SK-N-SH treated with all-trans-retinoic acid at 6 μM for 48 hours (cell line): ENCODE measurements at regions not wholly inside any gene's neighbourhood (a gene's known extent, or its start where the extent isn't known, plus 50 kb on each side); places are given as distances from the start of the nearest gene placed in this dataset.

Experiments used
- ATAC-seq: fragments of 200-7000 bp; cut with Tn5 transposase; 3 replicates; pipeline ENCODE4 v1.9.1; 2020; ENCODE audit warnings: mild to moderate bottlenecking, moderate library complexity
- ARNTL ChIP-seq: fragments of 450-650 bp; formaldehyde crosslinking; IDR thresholded peaks from 2 replicates; pipeline ENCODE4 v1.5.0; 2020; ENCODE audit warnings: low read depth, mild to moderate bottlenecking, moderate library complexity, borderline replicate concordance
- BACH2 ChIP-seq: fragments of 250-450 bp; sonication (Bioruptor Pico); IDR thresholded peaks from 2 replicates; pipeline ENCODE4 v1.9.0; 2021; ENCODE audit warnings: mild to moderate bottlenecking, borderline replicate concordance
- ESRRG ChIP-seq: fragments of 250-450 bp; sonication (Bioruptor Pico); IDR thresholded peaks from 2 replicates; pipeline ENCODE4 v1.6.1; 2021; ENCODE audit warnings: mild to moderate bottlenecking
- ISL1 ChIP-seq: fragments of 250-450 bp; sonication (Bioruptor Pico); IDR thresholded peaks from 2 replicates; pipeline ENCODE4 v2.1.2; 2022; ENCODE audit warnings: mild to moderate bottlenecking, moderate library complexity
- PPARA ChIP-seq: fragments of 250-450 bp; sonication (Bioruptor Pico); IDR thresholded peaks from 2 replicates; pipeline ENCODE4 v1.5.0; 2020; ENCODE audit warnings: mild to moderate bottlenecking, borderline replicate concordance
- TCF4 ChIP-seq: fragments of 250-450 bp; sonication (Bioruptor Pico); IDR thresholded peaks from 2 replicates; pipeline ENCODE4 v1.8.0; 2021; ENCODE audit warnings: mild to moderate bottlenecking, moderate library complexity, borderline replicate concordance
- ZC3H10 ChIP-seq: fragments of 250-450 bp; sonication (Bioruptor Pico); IDR thresholded peaks from 2 replicates; pipeline ENCODE4 v1.5.1; 2021; ENCODE audit warnings: mild to moderate bottlenecking, moderate library complexity
- ZFP3 ChIP-seq: fragments of 250-450 bp; sonication (Bioruptor Pico); IDR thresholded peaks from 2 replicates; pipeline ENCODE4 v1.5.0; 2020; ENCODE audit warnings: mild to moderate bottlenecking, moderate library complexity
- ZNF70 ChIP-seq: fragments of 450-650 bp; formaldehyde crosslinking; IDR thresholded peaks from 2 replicates; pipeline ENCODE4 v1.5.0; 2020; ENCODE audit warnings: mild to moderate bottlenecking, moderate library complexity
- ZNF8 ChIP-seq: fragments of 450-650 bp; formaldehyde crosslinking; IDR thresholded peaks from 2 replicates; pipeline ENCODE4 v1.5.0; 2020; ENCODE audit warnings: mild to moderate bottlenecking, moderate library complexity
- TF ChIP-seq, protein P1 (sequence below): fragments of 250-450 bp; sonication (Bioruptor Pico); IDR thresholded peaks from 2 replicates; pipeline ENCODE4 v1.8.0; 2020; ENCODE audit warnings: mild to moderate bottlenecking, moderate library complexity, borderline replicate concordance
- TF ChIP-seq, protein P2 (sequence below): fragments of 250-450 bp; sonication (Bioruptor Pico); IDR thresholded peaks from 2 replicates; pipeline ENCODE4 v1.8.0; 2021; ENCODE audit warnings: low read depth, mild to moderate bottlenecking, moderate library complexity, borderline replicate concordance
- TF ChIP-seq, protein P3 (sequence below): fragments of 250-450 bp; sonication (Bioruptor Pico); IDR thresholded peaks from 2 replicates; pipeline ENCODE4 v1.5.1; 2021; ENCODE audit warnings: mild to moderate bottlenecking, moderate library complexity
- TF ChIP-seq, protein P4 (sequence below): fragments of 250-450 bp; sonication (Bioruptor Pico); IDR thresholded peaks from 2 replicates; pipeline ENCODE4 v1.5.1; 2020; ENCODE audit warnings: low read depth, mild to moderate bottlenecking, moderate library complexity
- TF ChIP-seq, protein P5 (sequence below): fragments of 250-450 bp; sonication (Bioruptor Pico); IDR thresholded peaks from 2 replicates; pipeline ENCODE4 v1.5.0; 2020; ENCODE audit warnings: mild to moderate bottlenecking, moderate library complexity

DNA sequence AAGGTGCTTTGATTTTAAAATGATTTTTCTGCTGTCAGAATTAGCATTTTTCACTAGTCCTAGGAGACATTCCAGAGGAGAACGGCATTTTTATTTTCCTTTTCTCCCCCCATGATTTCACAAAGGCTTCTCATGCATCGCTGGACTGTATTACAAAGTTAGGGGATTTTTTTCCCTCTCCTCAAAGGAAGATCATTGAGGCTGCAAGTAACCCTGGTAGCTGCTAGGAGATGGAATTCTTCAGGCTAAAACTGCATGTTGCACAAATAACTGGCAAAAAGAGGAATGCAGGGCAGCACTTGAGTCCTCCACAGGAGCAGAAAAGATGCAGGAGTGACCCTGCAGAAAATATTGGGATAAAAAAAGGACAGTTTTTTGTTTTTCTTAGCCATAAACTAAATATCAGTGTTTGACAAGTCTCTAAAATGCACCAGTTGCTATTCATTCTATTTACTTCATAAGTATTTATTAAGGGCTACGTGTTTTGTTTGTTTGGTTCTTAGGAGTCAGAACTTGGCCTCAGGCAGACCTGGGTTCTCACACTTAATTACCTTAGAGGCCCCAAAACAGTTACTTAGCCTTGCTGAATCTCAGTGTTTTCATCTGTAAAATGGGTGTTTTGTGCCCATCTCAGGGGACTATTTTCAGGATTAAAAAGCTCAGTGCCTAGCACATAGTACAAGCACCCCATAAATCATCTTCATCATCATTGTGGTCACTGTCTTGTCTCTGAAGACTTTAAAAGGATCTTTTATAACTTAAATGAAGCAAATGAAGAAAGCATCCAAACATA is 144.5 kb upstream of the ID4 start:
- ATAC-seq = no peak; the same call in 2 of the 3 replicates
- TF ChIP-seq PPARA (CRISPR knock-in tag) = no peak
- TF ChIP-seq, protein P1, sequence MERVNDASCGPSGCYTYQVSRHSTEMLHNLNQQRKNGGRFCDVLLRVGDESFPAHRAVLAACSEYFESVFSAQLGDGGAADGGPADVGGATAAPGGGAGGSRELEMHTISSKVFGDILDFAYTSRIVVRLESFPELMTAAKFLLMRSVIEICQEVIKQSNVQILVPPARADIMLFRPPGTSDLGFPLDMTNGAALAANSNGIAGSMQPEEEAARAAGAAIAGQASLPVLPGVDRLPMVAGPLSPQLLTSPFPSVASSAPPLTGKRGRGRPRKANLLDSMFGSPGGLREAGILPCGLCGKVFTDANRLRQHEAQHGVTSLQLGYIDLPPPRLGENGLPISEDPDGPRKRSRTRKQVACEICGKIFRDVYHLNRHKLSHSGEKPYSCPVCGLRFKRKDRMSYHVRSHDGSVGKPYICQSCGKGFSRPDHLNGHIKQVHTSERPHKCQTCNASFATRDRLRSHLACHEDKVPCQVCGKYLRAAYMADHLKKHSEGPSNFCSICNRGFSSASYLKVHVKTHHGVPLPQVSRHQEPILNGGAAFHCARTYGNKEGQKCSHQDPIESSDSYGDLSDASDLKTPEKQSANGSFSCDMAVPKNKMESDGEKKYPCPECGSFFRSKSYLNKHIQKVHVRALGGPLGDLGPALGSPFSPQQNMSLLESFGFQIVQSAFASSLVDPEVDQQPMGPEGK (CRISPR knock-in tag) = no peak
- TF ChIP-seq ESRRG (CRISPR knock-in tag) = no peak
- TF ChIP-seq, protein P2, sequence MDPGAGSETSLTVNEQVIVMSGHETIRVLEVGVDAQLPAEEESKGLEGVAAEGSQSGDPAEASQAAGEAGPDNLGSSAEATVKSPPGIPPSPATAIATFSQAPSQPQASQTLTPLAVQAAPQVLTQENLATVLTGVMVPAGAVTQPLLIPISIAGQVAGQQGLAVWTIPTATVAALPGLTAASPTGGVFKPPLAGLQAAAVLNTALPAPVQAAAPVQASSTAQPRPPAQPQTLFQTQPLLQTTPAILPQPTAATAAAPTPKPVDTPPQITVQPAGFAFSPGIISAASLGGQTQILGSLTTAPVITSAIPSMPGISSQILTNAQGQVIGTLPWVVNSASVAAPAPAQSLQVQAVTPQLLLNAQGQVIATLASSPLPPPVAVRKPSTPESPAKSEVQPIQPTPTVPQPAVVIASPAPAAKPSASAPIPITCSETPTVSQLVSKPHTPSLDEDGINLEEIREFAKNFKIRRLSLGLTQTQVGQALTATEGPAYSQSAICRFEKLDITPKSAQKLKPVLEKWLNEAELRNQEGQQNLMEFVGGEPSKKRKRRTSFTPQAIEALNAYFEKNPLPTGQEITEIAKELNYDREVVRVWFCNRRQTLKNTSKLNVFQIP (CRISPR knock-in tag) = no peak
- no peak for TF ChIP-seq ISL1 (CRISPR knock-in tag)
- TF ChIP-seq, protein P3, sequence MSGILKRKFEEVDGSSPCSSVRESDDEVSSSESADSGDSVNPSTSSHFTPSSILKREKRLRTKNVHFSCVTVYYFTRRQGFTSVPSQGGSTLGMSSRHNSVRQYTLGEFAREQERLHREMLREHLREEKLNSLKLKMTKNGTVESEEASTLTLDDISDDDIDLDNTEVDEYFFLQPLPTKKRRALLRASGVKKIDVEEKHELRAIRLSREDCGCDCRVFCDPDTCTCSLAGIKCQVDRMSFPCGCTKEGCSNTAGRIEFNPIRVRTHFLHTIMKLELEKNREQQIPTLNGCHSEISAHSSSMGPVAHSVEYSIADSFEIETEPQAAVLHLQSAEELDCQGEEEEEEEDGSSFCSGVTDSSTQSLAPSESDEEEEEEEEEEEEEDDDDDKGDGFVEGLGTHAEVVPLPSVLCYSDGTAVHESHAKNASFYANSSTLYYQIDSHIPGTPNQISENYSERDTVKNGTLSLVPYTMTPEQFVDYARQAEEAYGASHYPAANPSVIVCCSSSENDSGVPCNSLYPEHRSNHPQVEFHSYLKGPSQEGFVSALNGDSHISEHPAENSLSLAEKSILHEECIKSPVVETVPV (CRISPR knock-in tag) = no peak

DNA sequence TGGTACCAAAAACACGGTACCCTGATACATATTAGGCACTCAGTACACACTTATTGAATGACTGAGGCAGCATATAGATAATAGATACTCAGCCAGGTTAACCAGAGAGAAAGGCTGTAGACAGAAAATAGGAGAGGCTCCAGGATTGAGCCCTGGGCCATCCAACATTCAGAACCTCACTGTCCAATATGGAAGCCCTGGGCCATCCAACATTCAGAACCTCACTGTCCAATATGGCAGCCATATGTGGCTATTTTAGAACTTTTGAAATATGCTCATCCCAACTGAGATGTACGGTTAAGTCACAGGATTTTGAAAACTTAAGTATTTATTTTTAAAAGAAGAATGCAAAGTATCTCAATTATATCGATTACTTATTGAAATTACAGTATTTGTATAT is 142.5 kb upstream of the ID4 start:
- TF ChIP-seq ZFP3 (CRISPR knock-in tag) = no peak
- TF ChIP-seq TCF4 (CRISPR knock-in tag) = no peak
- TF ChIP-seq ESRRG (CRISPR knock-in tag) = no peak
- TF ChIP-seq ISL1 (CRISPR knock-in tag) = no peak
- TF ChIP-seq ZC3H10 (CRISPR knock-in tag) = no peak
- TF ChIP-seq ARNTL = no peak
- no peak for TF ChIP-seq ZNF70
- no peak for TF ChIP-seq BACH2 (CRISPR knock-in tag)
- ATAC-seq = no peak

DNA sequence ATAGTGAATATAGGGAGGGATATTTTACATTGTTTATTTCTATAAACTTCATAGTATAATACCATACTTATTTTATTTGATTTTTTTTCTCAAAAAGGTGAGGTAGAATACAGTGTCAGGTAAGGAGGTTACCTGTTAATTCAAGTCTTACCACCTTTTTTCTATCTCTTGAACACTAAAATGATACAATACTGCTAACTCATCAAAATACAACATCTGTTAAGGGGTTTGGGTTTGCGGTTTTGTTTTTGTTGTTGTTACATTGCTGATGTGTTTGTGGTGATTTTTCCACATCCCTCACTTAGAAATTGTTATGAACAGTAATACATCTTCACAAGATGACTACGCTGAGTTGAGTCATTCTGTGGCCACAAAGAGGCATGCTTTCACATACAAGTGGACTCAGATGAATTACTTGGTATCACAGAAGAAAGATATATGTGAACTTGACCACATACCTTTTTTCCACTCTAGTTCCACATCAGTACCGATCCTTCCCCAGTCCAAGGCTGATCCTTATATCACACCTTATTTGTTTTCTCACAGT is 139.4 kb upstream of the ID4 start:
- TF ChIP-seq ARNTL (no peak), ZC3H10 (CRISPR knock-in tag) (peak; percentile 56)
- peak; percentile 91 for ATAC-seq

DNA sequence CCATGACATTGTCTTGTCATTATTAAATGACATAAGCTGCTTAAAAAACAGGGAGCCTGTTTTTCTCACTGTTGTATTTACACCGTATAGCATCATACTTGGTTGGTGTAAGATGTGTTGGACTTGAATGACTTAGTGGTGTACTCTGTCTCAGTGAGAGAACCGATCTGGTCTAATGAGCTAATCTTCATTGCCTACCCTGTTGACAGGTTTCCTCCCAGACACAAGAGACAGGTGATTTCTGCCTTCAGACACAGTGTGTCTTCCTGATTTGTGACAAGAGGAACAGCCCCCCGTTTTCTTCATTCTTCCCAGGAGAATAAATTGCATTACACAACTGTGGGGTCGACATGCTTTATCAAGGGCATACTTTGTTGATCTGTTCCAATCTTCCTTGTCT is 137.2 kb upstream of the ID4 start:
- no peak for ATAC-seq
- TF ChIP-seq ZNF8 (CRISPR knock-in tag) = no peak
- TF ChIP-seq, protein P4, sequence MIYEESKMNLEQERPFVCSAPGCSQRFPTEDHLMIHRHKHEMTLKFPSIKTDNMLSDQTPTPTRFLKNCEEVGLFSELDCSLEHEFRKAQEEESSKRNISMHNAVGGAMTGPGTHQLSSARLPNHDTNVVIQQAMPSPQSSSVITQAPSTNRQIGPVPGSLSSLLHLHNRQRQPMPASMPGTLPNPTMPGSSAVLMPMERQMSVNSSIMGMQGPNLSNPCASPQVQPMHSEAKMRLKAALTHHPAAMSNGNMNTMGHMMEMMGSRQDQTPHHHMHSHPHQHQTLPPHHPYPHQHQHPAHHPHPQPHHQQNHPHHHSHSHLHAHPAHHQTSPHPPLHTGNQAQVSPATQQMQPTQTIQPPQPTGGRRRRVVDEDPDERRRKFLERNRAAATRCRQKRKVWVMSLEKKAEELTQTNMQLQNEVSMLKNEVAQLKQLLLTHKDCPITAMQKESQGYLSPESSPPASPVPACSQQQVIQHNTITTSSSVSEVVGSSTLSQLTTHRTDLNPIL = no peak
- no peak for TF ChIP-seq ZFP3 (CRISPR knock-in tag)
- TF ChIP-seq, protein P5, sequence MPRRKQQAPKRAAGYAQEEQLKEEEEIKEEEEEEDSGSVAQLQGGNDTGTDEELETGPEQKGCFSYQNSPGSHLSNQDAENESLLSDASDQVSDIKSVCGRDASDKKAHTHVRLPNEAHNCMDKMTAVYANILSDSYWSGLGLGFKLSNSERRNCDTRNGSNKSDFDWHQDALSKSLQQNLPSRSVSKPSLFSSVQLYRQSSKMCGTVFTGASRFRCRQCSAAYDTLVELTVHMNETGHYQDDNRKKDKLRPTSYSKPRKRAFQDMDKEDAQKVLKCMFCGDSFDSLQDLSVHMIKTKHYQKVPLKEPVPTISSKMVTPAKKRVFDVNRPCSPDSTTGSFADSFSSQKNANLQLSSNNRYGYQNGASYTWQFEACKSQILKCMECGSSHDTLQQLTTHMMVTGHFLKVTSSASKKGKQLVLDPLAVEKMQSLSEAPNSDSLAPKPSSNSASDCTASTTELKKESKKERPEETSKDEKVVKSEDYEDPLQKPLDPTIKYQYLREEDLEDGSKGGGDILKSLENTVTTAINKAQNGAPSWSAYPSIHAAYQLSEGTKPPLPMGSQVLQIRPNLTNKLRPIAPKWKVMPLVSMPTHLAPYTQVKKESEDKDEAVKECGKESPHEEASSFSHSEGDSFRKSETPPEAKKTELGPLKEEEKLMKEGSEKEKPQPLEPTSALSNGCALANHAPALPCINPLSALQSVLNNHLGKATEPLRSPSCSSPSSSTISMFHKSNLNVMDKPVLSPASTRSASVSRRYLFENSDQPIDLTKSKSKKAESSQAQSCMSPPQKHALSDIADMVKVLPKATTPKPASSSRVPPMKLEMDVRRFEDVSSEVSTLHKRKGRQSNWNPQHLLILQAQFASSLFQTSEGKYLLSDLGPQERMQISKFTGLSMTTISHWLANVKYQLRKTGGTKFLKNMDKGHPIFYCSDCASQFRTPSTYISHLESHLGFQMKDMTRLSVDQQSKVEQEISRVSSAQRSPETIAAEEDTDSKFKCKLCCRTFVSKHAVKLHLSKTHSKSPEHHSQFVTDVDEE (CRISPR knock-in tag) = no peak
- TF ChIP-seq, protein P1 (CRISPR knock-in tag) = no peak
- TF ChIP-seq ARNTL = no peak
